Sigmoid colon (tissue), 6 donors: ENCODE measurements at regions not wholly inside any gene's neighbourhood (a gene's known extent, or its start where the extent isn't known, plus 50 kb on each side); places are given as distances from the start of the nearest gene placed in this dataset.

Experiments used
- DNase-seq: peaks from one replicate; pipeline ENCODE4 v3.0.0-alpha.2; 2019
- H3K27ac ChIP-seq, 4 donors: fragments of 200-600 bp; sonication (generic); one replicate each; pipeline ENCODE4 v1.5.1; 2016 to 2019; ENCODE audit warnings: mild to moderate bottlenecking in 1 of 4
- H3K27me3 ChIP-seq, 3 donors: fragments of 200-600 bp; sonication (generic); one replicate each; pipeline ENCODE4 v1.5.1; 2019; ENCODE audit warnings: mild to moderate bottlenecking in 1 of 3
- H3K36me3 ChIP-seq, 4 donors: fragments of 200-600 bp; sonication (generic); one replicate each; pipeline ENCODE4 v1.5.1; 2016 to 2019
- H3K4me1 ChIP-seq, 4 donors: fragments of 200-600 bp; sonication (generic); one replicate each; pipeline ENCODE4 v1.5.1; 2017 to 2019
- H3K4me3 ChIP-seq, 4 donors: fragments of 200-600 bp; sonication (generic); one replicate each; pipeline ENCODE4 v1.5.1; 2017 to 2019; ENCODE audit warnings: mild to moderate bottlenecking in 2 of 4, moderate library complexity in 1 of 4
- H3K9me3 ChIP-seq, 4 donors: fragments of 200-600 bp in 3 of 4; sonication (generic) in 3 of 4; one replicate each; pipeline versions ENCODE4 v1.5.1 to v1.6.1; 2013 to 2019
- EP300 ChIP-seq, 4 donors: sonication (generic); formaldehyde crosslinking; IDR thresholded peaks; one replicate each; pipeline ENCODE4 v1.6.1; 2017; ENCODE audit warnings: antibody characterized with exemption in 4 of 4
- POLR2A ChIP-seq, 2 donors: fragments of 450-650 bp; IDR thresholded peaks; one replicate each; pipeline ENCODE4 v1.6.1; 2016; ENCODE audit warnings: antibody characterized with exemption in 2 of 2, mild to moderate bottlenecking in 2 of 2, moderate library complexity in 2 of 2
- POLR2AphosphoS5 ChIP-seq, 4 donors: sonication (generic); formaldehyde crosslinking; IDR thresholded peaks; one replicate each; pipeline ENCODE4 v1.6.1; 2017; ENCODE audit warnings: antibody characterized with exemption in 4 of 4
- WGBS, 2 donors: extraction: QIAGEN DNeasy Blood & Tissue Kit; methylation state at CpG; one replicate each; pipeline ENCODE4 v1.1.7; 2013; 5-methylcytosine and 5-hydroxymethylcytosine counted together
- intact Hi-C: fragments of 100-400 bp; cut with DNase I; formaldehyde crosslinking; loops from one replicate; pipeline ENCODE4 v1.15.1; 2023
- TF ChIP-seq, protein P1 (sequence below), 4 experiments: fragments of 450-650 bp in 3 of 4; fragments of 200-600 bp in 1 of 4; IDR thresholded peaks; one replicate each; pipeline ENCODE4 v1.5.1; 2016 to 2019; ENCODE audit warnings: antibody characterized with exemption in 4 of 4, mild to moderate bottlenecking in 3 of 4, moderate library complexity in 2 of 4
- donor health status: healthy with polysubstance abuse.
- donor health status: healthy.

DNA sequence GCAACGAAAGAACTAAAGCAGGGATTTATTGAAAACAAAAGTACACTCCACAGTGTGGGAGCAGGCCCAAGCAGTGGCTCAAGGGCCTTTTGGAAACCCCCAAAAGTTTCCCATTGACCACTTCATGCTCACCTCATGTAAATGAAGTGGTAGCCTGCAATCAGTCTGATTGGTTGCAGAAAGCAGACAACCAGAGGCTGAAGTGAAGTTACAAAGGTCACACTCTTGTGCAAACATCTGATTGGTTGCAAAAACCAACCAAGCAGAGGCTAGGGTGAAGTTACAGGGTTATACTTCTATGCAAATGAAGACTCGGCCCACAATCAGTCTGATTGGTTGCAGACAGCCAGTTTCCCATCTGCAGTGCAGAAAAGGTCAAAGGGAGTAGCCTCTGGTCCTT is 258.0 kb downstream of the YTHDC2 start:
- TF ChIP-seq POLR2A (IDR thresholded peaks at IDR 0.05) (no peak), POLR2AphosphoS5 (IDR thresholded peaks at IDR 0.05) (no peak), EP300 (IDR thresholded peaks at IDR 0.05) (no peak)
- TF ChIP-seq, protein P1, sequence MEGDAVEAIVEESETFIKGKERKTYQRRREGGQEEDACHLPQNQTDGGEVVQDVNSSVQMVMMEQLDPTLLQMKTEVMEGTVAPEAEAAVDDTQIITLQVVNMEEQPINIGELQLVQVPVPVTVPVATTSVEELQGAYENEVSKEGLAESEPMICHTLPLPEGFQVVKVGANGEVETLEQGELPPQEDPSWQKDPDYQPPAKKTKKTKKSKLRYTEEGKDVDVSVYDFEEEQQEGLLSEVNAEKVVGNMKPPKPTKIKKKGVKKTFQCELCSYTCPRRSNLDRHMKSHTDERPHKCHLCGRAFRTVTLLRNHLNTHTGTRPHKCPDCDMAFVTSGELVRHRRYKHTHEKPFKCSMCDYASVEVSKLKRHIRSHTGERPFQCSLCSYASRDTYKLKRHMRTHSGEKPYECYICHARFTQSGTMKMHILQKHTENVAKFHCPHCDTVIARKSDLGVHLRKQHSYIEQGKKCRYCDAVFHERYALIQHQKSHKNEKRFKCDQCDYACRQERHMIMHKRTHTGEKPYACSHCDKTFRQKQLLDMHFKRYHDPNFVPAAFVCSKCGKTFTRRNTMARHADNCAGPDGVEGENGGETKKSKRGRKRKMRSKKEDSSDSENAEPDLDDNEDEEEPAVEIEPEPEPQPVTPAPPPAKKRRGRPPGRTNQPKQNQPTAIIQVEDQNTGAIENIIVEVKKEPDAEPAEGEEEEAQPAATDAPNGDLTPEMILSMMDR (IDR thresholded peaks at IDR 0.05) = no peak
- WGBS, 2 donors = 69 to 79% methylated on average over 2 of the region's 2 CpGs
- intact Hi-C loops = no loop called here

DNA sequence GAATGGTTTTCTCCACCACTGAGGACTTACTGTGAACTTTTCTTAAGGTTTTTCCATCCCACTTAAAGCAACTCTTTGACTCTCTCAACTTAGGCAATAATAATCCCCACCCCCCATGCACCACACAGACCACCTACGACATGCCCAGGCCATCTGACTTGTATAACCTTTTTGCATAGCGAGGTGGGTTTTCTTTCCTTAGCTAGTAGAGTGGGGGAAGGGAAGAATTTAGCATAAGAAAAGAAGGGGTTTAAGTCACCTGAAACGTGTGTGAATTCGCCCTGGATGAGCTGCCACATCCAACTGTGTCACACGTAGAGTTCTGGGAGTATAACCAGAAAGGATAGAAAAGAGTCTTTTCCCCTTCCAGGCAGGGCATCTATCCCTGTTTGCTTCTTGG is 262.7 kb downstream of the YTHDC2 start:
- H3K4me3 ChIP-seq = no peak overlapping the region
- no peaks in the 10 kb centered on the region for H3K36me3 ChIP-seq
- H3K4me1 ChIP-seq = peaks cover 0 to 5% (median 2%) of the 10 kb centered on the region in 4 donors
- no peaks in the 10 kb centered on the region for H3K9me3 ChIP-seq
- intact Hi-C loops = no loop called here
- H3K27ac ChIP-seq = no peak overlapping the region
- TF ChIP-seq, protein P1 (IDR thresholded peaks at IDR 0.05) = no peak
- TF ChIP-seq POLR2A (IDR thresholded peaks at IDR 0.05) (no peak), POLR2AphosphoS5 (IDR thresholded peaks at IDR 0.05) (no peak), EP300 (IDR thresholded peaks at IDR 0.05) (no peak)
- H3K27me3 ChIP-seq = no peaks in the 10 kb centered on the region
- WGBS, 2 donors = 85 to 86% methylated on average over 5 of the region's 5 CpGs
- no peak for DNase-seq

More for the DNA sequence above, 258.0 kb downstream of the YTHDC2 start:
- Histone ChIP-seq H3K9me3 (peaks cover 0 to 3% (median 1%) of the 10 kb centered on the region in 4 donors), H3K27ac (no peak overlapping the region), H3K4me1 (peaks cover 0 to under 1% (median 0%) of the 10 kb centered on the region in 4 donors), H3K27me3 (no peaks in the 10 kb centered on the region), H3K36me3 (no peaks in the 10 kb centered on the region), H3K4me3 (no peak overlapping the region)
- no peak for DNase-seq

DNA sequence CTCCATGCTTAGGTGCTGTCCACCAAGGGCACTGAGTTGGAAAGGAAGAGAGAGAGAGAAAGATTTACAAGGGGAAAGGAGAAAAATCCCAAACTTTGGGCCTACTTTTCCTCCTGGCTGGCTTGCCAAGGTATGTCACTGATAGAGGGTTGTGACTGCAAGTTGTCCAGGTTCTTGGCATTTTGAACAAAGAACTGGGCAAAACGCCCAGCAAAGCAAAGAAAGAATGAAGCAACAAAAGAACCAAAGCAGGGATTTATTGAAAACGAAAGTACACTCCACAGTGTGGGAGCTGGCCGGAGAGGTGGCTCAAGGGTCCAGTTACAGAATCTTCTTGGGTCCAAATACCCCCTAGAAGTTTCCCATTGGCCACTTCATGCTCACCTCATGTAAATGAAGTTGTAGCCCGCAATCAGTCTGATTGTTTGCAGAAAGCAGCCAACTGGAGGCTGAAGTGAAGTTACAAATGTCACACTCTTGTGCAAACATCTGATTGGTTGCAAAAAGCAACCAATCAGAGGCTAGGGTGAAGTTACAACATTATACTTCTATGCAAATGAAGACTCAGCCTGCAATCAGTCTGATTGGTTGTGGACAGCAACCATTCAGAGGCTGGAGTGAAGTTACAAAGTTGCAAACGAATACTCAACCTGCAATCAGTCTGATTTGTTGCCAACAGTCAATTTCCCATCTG is 263.5 kb downstream of the YTHDC2 start:
- no peaks in the 10 kb centered on the region for H3K9me3 ChIP-seq
- no peak overlapping the region for H3K27ac ChIP-seq
- no peak overlapping the region for H3K4me3 ChIP-seq
- DNase-seq = no peak
- intact Hi-C loops = no loop called here
- H3K4me1 ChIP-seq = peaks cover 0 to 5% (median 2%) of the 10 kb centered on the region in 4 donors
- TF ChIP-seq EP300 (IDR thresholded peaks at IDR 0.05) (no peak), POLR2AphosphoS5 (IDR thresholded peaks at IDR 0.05) (no peak), POLR2A (IDR thresholded peaks at IDR 0.05) (no peak)
- TF ChIP-seq, protein P1 (IDR thresholded peaks at IDR 0.05) = no peak
- 55 to 80% methylated on average over 5 of the region's 5 CpGs for WGBS, 2 donors
- no peaks in the 10 kb centered on the region for H3K36me3 ChIP-seq
- no peaks in the 10 kb centered on the region for H3K27me3 ChIP-seq

DNA sequence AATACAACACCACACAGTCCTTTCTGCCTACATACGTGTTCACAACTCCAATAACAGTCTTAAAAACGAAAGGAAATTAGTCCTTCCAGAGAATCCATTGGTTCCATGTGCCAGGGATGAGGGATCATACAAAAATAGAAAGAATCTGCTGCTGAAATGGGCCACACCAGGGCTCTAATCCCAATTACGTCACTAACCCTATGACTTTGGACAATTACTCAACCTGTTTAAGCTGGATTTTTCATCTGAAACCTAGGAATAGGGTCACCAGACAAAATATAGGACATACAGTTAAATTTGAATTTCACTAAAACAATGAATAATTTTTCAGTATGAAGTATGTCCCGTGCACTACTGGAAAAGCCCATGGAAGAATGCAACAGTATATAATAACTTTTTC is 264.7 kb downstream of the YTHDC2 start:
- Histone ChIP-seq H3K27me3 (no peaks in the 10 kb centered on the region), H3K4me3 (no peak overlapping the region), H3K4me1 (peaks cover 0 to 5% (median 2%) of the 10 kb centered on the region in 4 donors), H3K9me3 (no peaks in the 10 kb centered on the region), H3K36me3 (no peaks in the 10 kb centered on the region), H3K27ac (no peak overlapping the region)
- 82 to 83% methylated on average over 4 of the region's 4 CpGs for WGBS, 2 donors
- TF ChIP-seq, protein P1 (IDR thresholded peaks at IDR 0.05) = no peak
- TF ChIP-seq EP300 (IDR thresholded peaks at IDR 0.05) = no peak
- TF ChIP-seq POLR2AphosphoS5 (IDR thresholded peaks at IDR 0.05) = no peak
- intact Hi-C loops = no loop called here
- no peak for DNase-seq
